GM21515 (cell line): ENCODE measurements at regions not wholly inside any gene's neighbourhood (a gene's known extent, or its start where the extent isn't known, plus 50 kb on each side); places are given as distances from the start of the nearest gene placed in this dataset.
"Not testable (repeated sequence)": the region's sequence is repeated elsewhere in the genome, so short reads cannot be mapped to it uniquely, and the experiment has no call there.

Source experiments
- ATAC-seq: cut with Tn5 transposase; IDR thresholded peaks from one replicate; pipeline ENCODE4 v1.9.1; 2021; ENCODE audit not compliant: unreplicated experiment

GRCh38 chr3:101142160-101142559, 148.9 kb upstream of the ABI3BP start:
- no peak for ATAC-seq

GRCh38 chr3:101141135-101141534, 147.9 kb upstream of the ABI3BP start:
- ATAC-seq, result no peak

- no peak for ATAC-seq
Measured at GRCh38 chr3:101138817-101139216, 145.6 kb upstream of the ABI3BP start.

GRCh38 chr3:101134331-101134730, 141.1 kb upstream of the ABI3BP start:
- no peak for ATAC-seq

GRCh38 chr3:101133652-101134051, 140.4 kb upstream of the ABI3BP start:
- peak; percentile 63 for ATAC-seq

- ATAC-seq, result not testable (repeated sequence)
Measured at GRCh38 chr3:101133197-101133596, 140.0 kb upstream of the ABI3BP start.

GRCh38 chr3:101131767-101132166, 138.5 kb upstream of the ABI3BP start:
- ATAC-seq, result no peak

- ATAC-seq, result no peak
Measured at GRCh38 chr3:101128786-101129185, 135.6 kb upstream of the ABI3BP start.

GRCh38 chr3:101128001-101128400, 134.8 kb upstream of the ABI3BP start:
- no peak for ATAC-seq

- ATAC-seq, result no peak
Measured at GRCh38 chr3:101124125-101124524, 130.9 kb upstream of the ABI3BP start.

- no peak for ATAC-seq
Measured at GRCh38 chr3:101123081-101123480, 129.9 kb upstream of the ABI3BP start.

- no peak for ATAC-seq
Measured at GRCh38 chr3:101122681-101123080, 129.5 kb upstream of the ABI3BP start.

- no peak for ATAC-seq
Measured at GRCh38 chr3:101120039-101120438, 126.8 kb upstream of the ABI3BP start.

GRCh38 chr3:101119535-101119934, 126.3 kb upstream of the ABI3BP start:
- ATAC-seq, result no peak

GRCh38 chr3:101117980-101118379, 124.8 kb upstream of the ABI3BP start:
- ATAC-seq, result no peak

- no peak for ATAC-seq
Measured at GRCh38 chr3:101117465-101117864, 124.2 kb upstream of the ABI3BP start.

GRCh38 chr3:101110295-101110694, 117.1 kb upstream of the ABI3BP start:
- ATAC-seq, result not testable (repeated sequence)

GRCh38 chr3:101104321-101104720, 111.1 kb upstream of the ABI3BP start:
- ATAC-seq, result no peak

- no peak for ATAC-seq
Measured at GRCh38 chr3:101102678-101103296, 109.6 kb upstream of the ABI3BP start.

- no peak for ATAC-seq
Measured at GRCh38 chr3:101100361-101101009, 107.3 kb upstream of the ABI3BP start.

- no peak for ATAC-seq
Measured at GRCh38 chr3:101099791-101100190, 106.6 kb upstream of the ABI3BP start.

- no peak for ATAC-seq
Measured at GRCh38 chr3:101096444-101096843, 103.2 kb upstream of the ABI3BP start.
